NCI-H2107 treated with DMSO at 0.1 percent for 48 hours (cell line): ENCODE measurements at regions not wholly inside any gene's neighbourhood (a gene's known extent, or its start where the extent isn't known, plus 50 kb on each side); places are given as distances from the start of the nearest gene placed in this dataset.
"Not testable (repeated sequence)": the region's sequence is repeated elsewhere in the genome, so short reads cannot be mapped to it uniquely, and the experiment has no call there.

ENCODE experiments used
- DNase-seq: peaks from one replicate; lab custom pipeline; 2025; ENCODE audit not compliant: unreplicated experiment; lab: John Stamatoyannopoulos, UW

- no peak for DNase-seq
Observed at GRCh38 chr19:13712767-13713201, 51.5 kb upstream of the MRI1 start.

DNA sequence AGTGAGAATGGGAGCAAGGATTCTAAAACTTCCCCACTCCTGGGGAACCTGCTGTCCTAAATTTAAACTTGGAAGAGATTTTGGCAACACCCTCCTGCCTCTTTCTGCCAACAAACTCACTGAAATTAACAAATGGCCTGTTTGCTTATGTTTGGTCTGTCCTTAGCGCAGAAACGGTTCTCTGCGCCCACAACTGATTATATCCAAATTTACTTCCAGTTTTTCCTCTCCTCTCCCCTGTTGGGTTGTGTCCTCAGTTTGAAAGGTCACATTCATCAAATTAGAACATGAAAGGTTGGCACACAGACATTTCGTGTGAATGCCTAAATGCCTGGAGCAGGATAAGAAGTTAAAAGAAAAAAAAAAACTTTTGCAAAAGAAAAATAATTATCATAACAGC lies 56.4 kb upstream of the MRI1 start:
- DNase-seq, result no peak

GRCh38 chr19:13705928-13706447 lies 58.3 kb upstream of the MRI1 start:
- DNase-seq, result no peak

DNA sequence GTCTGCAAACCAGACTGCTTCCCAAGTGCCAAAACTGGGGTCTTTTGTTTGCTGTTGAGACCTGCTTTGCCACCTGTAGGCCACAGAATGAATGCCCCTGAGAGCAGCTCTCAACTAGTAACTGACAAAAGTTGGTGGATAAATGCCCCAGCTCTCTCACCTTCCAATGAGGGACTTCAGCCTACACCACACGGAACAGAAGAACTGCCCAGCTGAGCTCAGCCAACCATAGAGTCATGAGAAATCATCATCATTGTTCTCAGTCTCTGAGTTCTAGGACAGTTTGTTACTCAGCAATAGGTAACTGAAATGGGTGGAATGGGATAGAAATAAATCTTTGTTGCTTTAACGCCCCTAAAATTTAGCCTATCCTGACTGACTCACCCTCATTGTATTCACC lies 59.1 kb upstream of the MRI1 start:
- no peak for DNase-seq

DNA sequence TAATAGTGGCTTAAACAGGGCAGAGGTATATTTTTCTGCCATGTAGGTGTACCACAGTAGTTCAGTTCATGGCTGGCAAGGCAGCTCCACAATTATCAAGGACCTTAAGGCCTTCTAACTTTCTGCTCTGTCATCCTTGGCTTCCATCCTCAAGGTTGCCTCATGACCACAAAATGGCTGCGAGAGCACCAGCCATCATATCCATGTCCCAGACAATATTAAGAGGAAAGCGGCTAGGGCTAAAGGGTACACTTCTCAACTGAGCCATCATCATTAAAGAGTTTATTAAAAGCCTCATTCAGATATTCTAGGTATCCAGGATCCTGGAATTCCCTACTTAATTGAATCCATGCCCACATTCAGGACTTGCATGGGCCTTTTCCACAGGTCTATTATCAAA lies 62.7 kb upstream of the MRI1 start:
- no peak for DNase-seq

GRCh38 chr19:13700621-13701020 lies 63.7 kb upstream of the MRI1 start:
- no peak for DNase-seq

DNA sequence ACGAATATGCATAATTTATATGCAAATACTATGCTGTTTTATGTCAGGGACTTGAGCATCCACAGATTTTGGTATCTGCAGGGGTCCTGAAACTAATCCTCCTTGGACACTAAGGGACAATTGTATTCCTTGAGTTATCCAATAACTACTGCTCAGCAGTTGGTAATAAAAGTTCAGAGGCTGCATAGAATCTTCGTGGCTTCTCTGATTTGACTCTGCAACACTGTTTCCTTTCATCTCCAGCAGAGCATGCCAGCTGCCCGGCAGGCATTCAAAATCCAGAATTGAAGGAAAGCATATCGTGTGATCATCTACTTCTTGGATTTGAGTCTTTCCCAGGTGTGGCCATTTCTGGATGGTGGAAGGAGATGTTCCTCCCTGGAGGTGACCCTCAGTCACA lies 64.5 kb upstream of the MRI1 start:
- DNase-seq, result peak; percentile 17

GRCh38 chr19:13696839-13697238 lies 67.5 kb upstream of the MRI1 start:
- DNase-seq, result no peak

GRCh38 chr19:13693889-13694288 lies 70.4 kb upstream of the MRI1 start:
- peak; percentile 82 for DNase-seq

DNA sequence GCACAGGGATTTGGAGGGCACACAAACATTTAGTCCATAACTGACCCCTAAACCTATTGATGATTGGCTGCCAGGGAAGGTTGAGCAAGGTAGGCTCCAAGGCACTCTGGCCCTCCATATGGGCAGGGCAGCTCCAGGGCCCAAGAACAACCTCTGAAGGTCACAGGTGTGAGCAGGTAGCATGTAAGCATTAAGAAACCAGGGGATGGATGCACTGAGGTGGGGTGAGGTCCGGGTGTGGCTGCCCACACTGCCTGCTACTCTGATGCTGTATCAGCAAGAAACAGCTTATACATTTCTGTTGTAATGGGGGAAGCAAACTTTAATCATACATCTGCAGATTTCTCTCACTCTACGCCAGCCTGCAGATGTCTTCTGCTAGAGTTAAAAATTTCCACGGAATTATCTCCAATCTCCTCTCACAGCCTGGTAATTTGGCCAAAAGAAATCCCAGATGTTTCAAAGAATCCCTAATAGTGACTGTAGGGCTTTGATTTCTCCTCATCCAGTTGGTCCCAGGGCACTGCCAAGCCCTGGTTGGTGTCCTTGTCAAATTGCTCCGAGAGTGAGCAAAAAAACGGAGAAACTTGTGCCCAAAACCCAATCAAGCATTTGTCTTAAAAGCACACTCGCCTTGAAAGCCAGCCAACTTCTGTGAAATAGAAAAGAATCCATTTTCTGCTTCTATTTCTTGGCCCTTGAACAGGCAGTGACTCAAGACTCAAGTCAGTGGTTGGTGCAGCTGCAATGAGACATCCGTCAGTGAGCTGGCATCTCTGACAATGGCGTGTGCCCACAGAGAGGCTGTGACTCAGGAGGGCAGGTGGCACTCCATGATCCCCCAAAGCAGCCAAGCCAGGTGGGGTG lies 72.5 kb upstream of the MRI1 start:
- DNase-seq, result peak; percentile 76

DNA sequence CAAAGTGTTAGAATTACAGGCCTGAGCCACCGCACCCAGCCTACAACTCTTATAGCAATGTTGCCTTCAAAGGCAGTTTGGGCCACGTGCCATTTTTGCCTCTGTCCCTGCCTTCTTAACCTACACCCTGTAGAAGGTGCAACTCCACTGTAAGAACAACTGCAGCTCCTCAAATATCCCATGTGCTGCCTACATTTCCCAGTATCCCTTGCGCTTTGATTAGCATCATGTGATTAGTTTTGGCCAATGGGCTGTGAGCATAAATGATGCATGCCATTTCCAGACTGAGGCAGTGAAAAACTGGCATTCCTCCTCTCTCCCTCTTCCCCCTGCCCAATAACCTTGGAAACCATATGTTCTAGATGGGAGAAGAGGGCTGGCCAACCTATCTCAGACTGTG lies 75.2 kb upstream of the MRI1 start:
- DNase-seq, result peak; percentile 8

- DNase-seq, result peak; percentile 22
Observed at GRCh38 chr19:13684021-13684420, 80.3 kb upstream of the MRI1 start.

DNA sequence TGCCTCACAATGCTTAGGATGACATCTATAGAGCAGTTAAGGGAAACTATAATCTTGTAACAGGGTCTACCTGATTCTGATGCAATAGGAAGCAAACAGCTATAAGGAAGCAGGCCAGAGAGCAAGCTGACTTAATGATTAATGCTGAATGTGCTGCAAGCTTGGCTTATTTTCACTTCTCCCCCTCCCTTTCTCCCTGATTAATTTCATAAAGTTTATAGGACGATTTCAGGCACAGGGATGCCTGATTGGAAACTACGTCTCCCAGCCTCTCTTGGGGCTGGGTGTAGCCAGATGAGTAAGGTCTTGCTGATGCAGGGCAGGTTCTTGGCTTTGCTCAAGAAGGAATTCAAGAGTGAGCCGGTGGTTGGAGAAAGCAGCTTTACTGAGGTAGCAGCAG lies 82.8 kb upstream of the MRI1 start:
- DNase-seq, result no peak

GRCh38 chr19:13680708-13681360 lies 83.5 kb upstream of the MRI1 start:
- DNase-seq, result not testable (repeated sequence)

DNA sequence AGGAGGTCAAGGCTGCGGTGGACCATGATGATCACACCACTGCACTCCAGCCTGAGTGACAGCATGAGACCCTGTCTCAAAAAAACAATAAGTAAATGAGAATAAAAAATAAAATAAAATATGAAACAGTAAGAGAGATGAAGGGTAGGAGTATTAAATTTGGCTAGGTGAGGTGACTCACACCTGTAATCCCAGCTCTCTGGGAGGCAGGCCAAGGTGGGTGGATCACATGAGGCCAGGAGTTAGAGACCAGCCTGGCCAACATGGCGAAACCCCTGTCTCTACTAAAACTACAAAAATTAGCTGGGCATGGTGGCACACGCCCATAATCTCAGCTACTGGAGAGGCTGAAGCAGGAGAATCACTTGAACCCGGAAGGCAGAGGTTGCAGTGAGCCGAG lies 87.4 kb upstream of the MRI1 start:
- DNase-seq, result not testable (repeated sequence)

- not testable (repeated sequence) for DNase-seq
Observed at GRCh38 chr19:13672480-13673175, 91.7 kb upstream of the MRI1 start.

GRCh38 chr19:13670846-13671245 lies 93.5 kb upstream of the MRI1 start:
- DNase-seq, result no peak

GRCh38 chr19:13669780-13670355 lies 94.5 kb upstream of the MRI1 start:
- no peak for DNase-seq

DNA sequence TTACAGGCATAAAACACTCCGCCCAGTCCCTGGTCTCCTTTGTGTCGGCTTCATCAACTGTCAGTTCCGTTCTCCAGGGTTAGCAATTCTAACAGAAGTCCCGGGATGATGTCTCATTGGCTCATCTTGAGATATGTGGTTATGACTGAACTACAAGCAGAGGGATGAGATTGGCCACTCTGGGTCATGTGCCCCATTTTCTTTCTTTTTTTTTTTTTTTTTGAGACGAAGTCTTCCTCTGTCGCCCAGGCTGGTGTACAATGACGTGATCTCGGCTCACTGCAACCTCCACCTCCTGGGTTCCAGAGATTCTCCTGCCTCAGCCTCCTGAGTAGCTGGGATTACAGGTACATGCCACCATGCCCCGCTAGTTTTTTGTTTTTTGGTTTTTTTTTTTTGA lies 95.4 kb upstream of the MRI1 start:
- DNase-seq, result no peak

DNA sequence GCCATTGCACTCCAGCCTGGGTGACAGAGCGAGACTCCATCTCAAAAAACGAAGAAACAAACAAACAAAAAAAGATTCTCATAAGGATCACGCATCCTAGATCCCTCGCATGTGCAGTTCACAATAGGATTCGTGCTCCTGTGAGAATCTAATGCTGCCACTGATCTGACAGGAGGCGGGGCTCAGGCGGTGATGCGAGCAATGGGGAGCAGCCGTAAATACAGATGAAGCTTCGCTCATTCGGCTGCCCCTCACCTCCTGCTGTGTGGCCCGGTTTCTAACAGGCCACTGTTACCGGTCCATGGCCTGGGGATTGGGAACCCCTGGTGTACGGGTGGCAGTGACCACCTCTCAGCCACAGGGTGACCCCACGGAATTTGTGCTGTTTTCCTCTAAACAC lies 98.2 kb upstream of the MRI1 start:
- no peak for DNase-seq
